ENCODE measurements at regions not wholly inside any gene's neighbourhood (a gene's known extent, or its start where the extent isn't known, plus 50 kb on each side); places are given as distances from the start of the nearest gene placed in this dataset.

- DNase-seq: no peak
These were observed 150.6 kb upstream of the RAB12 start for GRCh38 chr18:8458546-8459215.

- DNase-seq: no peak
These were observed 148.5 kb upstream of the RAB12 start for GRCh38 chr18:8460748-8461147.

- DNase-seq: no peak
These were observed 147.7 kb upstream of the RAB12 start for GRCh38 chr18:8461544-8461943.

- no peak for DNase-seq
These were observed 146.5 kb upstream of the RAB12 start for GRCh38 chr18:8462651-8463185.

- no peak for DNase-seq
These were observed 145.4 kb upstream of the RAB12 start for GRCh38 chr18:8463791-8464190.

GRCh38 chr18:8468191-8468590 lies 141.0 kb upstream of the RAB12 start:
- DNase-seq: no peak

GRCh38 chr18:8468921-8469335 lies 140.3 kb upstream of the RAB12 start:
- peak; percentile 61 for DNase-seq

GRCh38 chr18:8469544-8470130 lies 139.6 kb upstream of the RAB12 start:
- peak; percentile 28 for DNase-seq

GRCh38 chr18:8471372-8471771 lies 137.9 kb upstream of the RAB12 start:
- DNase-seq: peak; percentile 6

- DNase-seq: no peak
These were observed 134.6 kb upstream of the RAB12 start for GRCh38 chr18:8474661-8475060.

- no peak for DNase-seq
These were observed 131.6 kb upstream of the RAB12 start for GRCh38 chr18:8477615-8478014.

- peak; percentile 45 for DNase-seq
These were observed 130.9 kb upstream of the RAB12 start for GRCh38 chr18:8478166-8478967.

- no peak for DNase-seq
These were observed 130.3 kb upstream of the RAB12 start for GRCh38 chr18:8478968-8479370.

- DNase-seq: no peak
These were observed 129.4 kb upstream of the RAB12 start for GRCh38 chr18:8479789-8480188.

- peak; percentile 48 for DNase-seq
These were observed 128.5 kb upstream of the RAB12 start for GRCh38 chr18:8480506-8481328.

- no peak for DNase-seq
These were observed 124.3 kb upstream of the RAB12 start for GRCh38 chr18:8484951-8485350.

- no peak for DNase-seq
These were observed 119.5 kb upstream of the RAB12 start for GRCh38 chr18:8489761-8490160.

GRCh38 chr18:8491516-8491915 lies 117.7 kb upstream of the RAB12 start:
- no peak for DNase-seq

GRCh38 chr18:8493141-8493540 lies 116.1 kb upstream of the RAB12 start:
- DNase-seq: no peak

GRCh38 chr18:8496186-8496585 lies 113.1 kb upstream of the RAB12 start:
- no peak for DNase-seq

GRCh38 chr18:8498905-8499304 lies 110.3 kb upstream of the RAB12 start:
- DNase-seq: no peak

- no peak for DNase-seq
These were observed 109.2 kb upstream of the RAB12 start for GRCh38 chr18:8499810-8500675.
